MM.1S (cell line): ENCODE measurements at regions not wholly inside any gene's neighbourhood (a gene's known extent, or its start where the extent isn't known, plus 50 kb on each side); places are given as distances from the start of the nearest gene placed in this dataset.

Experiments used
- DNase-seq: peaks from one replicate; pipeline ENCODE4 v3.0.0-alpha.2; 2015
- H2AFZ ChIP-seq: fragments of 300-600 bp; sonication (generic); 2 replicates; pipeline ENCODE4 v1.6.0; 2016; ENCODE audit warnings: antibody characterized with exemption, low read length
- H3F3A ChIP-seq: fragments of 300-600 bp; sonication (generic); 2 replicates; pipeline ENCODE4 v1.6.1; 2016; ENCODE audit warnings: mild to moderate bottlenecking, antibody characterized with exemption, low read length, moderate library complexity, mixed read lengths; ENCODE audit not compliant: insufficient read depth
- H3K27ac ChIP-seq: fragments of 300-600 bp; sonication (generic); 2 replicates; pipeline ENCODE4 v1.5.1; 2016; ENCODE audit warnings: mild to moderate bottlenecking, low read length
- H3K27me3 ChIP-seq: fragments of 300-600 bp; sonication (generic); replicated peaks from 2 replicates; pipeline ENCODE4 v1.6.0; 2016; ENCODE audit warnings: low read length; ENCODE audit not compliant: insufficient read depth
- H3K36me3 ChIP-seq: fragments of 300-600 bp; sonication (generic); replicated peaks from 2 replicates; pipeline ENCODE4 v1.6.1; 2016; ENCODE audit warnings: mild to moderate bottlenecking, low read length, mixed read lengths; ENCODE audit not compliant: insufficient read depth
- H3K4me1 ChIP-seq: fragments of 300-600 bp; sonication (generic); 2 replicates; pipeline ENCODE4 v1.6.1; 2016; ENCODE audit warnings: low read length, mixed read lengths
- H3K4me2 ChIP-seq: fragments of 300-600 bp; sonication (generic); 2 replicates; pipeline ENCODE4 v1.6.0; 2016; ENCODE audit warnings: low read depth, low read length
- H3K4me3 ChIP-seq: fragments of 300-600 bp; sonication (generic); 2 replicates; pipeline ENCODE4 v1.5.1; 2016; ENCODE audit warnings: low read length, mixed read lengths
- H3K79me2 ChIP-seq: fragments of 300-600 bp; sonication (generic); 2 replicates; pipeline ENCODE4 v1.6.1; 2016; ENCODE audit warnings: mixed run types, low read length, mixed read lengths
- H3K9ac ChIP-seq: fragments of 300-600 bp; sonication (generic); 2 replicates; pipeline ENCODE4 v1.6.1; 2016; ENCODE audit warnings: low read length, mixed read lengths
- H3K9me2 ChIP-seq: fragments of 300-600 bp; sonication (generic); replicated peaks from 2 replicates; pipeline ENCODE4 v1.6.1; 2016; ENCODE audit warnings: mild to moderate bottlenecking, low read length, mixed read lengths; ENCODE audit not compliant: insufficient read depth
- H3K9me3 ChIP-seq: fragments of 300-600 bp; sonication (generic); replicated peaks from 2 replicates; pipeline ENCODE4 v1.6.1; 2016; ENCODE audit warnings: mild to moderate bottlenecking, low read length, mixed read lengths; ENCODE audit not compliant: insufficient read depth
- H4K20me1 ChIP-seq: fragments of 300-600 bp; sonication (generic); 2 replicates; pipeline ENCODE4 v1.6.1; 2016; ENCODE audit warnings: mild to moderate bottlenecking, low read length, moderate library complexity, mixed read lengths; ENCODE audit not compliant: insufficient read depth
- EZH2 ChIP-seq: fragments of 300-600 bp; sonication (generic); optimal IDR thresholded peaks from 2 replicates; pipeline ENCODE3; 2017; ENCODE audit warnings: low read depth, mild to moderate bottlenecking, antibody characterized with exemption, low read length, mixed read lengths
- EZH2phosphoT487 ChIP-seq: fragments of 300-600 bp; sonication (generic); IDR thresholded peaks from 2 replicates; pipeline ENCODE4 v1.6.1; 2018; ENCODE audit warnings: antibody characterized with exemption, low read length
- TF ChIP-seq, protein P1 (sequence below): fragments of 300-600 bp; sonication (generic); IDR thresholded peaks from 2 replicates; pipeline ENCODE4 v1.5.1; 2016; ENCODE audit warnings: antibody characterized with exemption, low read length, mixed read lengths

DNA sequence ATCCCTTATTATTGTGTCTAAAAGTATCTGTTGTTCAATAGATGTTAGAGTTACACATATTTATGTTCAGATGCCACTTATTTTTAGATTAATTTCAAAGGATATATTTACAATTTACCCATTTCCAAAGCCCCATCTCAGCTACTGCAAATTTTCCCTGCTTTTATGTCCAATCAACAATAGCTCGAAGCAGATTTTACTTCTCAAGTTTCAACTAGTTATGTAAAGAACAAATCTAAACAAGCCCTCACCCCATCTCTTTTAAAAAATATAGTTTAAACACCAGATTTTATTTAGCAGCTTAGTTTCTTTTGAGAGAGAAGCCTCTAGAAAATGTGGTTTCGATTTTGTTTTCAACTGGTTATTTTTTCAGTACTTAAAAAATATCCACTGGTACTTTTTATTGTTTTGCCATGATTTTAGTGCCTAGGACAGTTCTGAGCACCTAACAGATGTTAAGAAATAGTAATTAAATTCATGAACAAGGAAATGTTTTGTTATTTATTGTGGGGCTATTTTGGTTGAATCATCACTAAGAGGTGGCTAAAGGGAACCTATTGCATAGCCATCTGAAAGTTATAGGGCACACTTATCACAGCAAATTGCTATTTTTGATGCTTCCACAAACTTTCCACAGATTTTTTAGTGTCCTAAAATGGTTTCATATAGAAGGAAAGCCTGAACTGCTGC lies 96.2 kb upstream of the BMP4 start:
- H3K27ac ChIP-seq = no peak overlapping the region
- H3K9me3 ChIP-seq = no peaks in the 10 kb centered on the region
- H3K4me3 ChIP-seq = no peak overlapping the region
- H3K4me2 ChIP-seq = 0 out of 2 replicates have a peak overlapping the region, but pooled peaks have one; percentile 12
- no peaks in the 10 kb centered on the region for H3K27me3 ChIP-seq
- H3K4me1 ChIP-seq = no peaks in the 10 kb centered on the region
- TF ChIP-seq, protein P1, sequence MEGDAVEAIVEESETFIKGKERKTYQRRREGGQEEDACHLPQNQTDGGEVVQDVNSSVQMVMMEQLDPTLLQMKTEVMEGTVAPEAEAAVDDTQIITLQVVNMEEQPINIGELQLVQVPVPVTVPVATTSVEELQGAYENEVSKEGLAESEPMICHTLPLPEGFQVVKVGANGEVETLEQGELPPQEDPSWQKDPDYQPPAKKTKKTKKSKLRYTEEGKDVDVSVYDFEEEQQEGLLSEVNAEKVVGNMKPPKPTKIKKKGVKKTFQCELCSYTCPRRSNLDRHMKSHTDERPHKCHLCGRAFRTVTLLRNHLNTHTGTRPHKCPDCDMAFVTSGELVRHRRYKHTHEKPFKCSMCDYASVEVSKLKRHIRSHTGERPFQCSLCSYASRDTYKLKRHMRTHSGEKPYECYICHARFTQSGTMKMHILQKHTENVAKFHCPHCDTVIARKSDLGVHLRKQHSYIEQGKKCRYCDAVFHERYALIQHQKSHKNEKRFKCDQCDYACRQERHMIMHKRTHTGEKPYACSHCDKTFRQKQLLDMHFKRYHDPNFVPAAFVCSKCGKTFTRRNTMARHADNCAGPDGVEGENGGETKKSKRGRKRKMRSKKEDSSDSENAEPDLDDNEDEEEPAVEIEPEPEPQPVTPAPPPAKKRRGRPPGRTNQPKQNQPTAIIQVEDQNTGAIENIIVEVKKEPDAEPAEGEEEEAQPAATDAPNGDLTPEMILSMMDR = no peak
- TF ChIP-seq EZH2phosphoT487 = no peak
- no peaks in the 10 kb centered on the region for H4K20me1 ChIP-seq
- H3K9ac ChIP-seq = no peak overlapping the region
- DNase-seq = no peak
- H3K79me2 ChIP-seq = no peaks in the 10 kb centered on the region
- no peaks in the 10 kb centered on the region for H3K36me3 ChIP-seq
- H3K9me2 ChIP-seq = no peaks in the 10 kb centered on the region
- no peaks in the 10 kb centered on the region for H3F3A ChIP-seq
- H2AFZ ChIP-seq = no peak overlapping the region

DNA sequence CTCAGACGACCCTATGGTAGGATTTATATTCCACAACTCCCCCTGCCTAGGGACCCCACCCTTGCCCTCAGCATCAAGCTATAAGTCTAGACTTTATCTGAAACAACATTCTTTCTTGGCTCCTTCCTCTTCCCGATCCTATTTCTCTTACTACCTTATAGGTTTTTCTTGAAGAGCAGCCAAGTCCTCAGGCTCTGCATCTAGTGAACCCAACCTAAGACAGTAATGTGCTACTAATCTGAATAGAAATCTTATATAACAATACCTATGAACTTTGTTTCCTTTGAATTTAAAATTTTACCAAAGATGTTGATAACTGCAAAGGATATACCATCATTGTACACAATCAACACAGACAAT lies 96.7 kb upstream of the BMP4 start:
- H3K9ac ChIP-seq = no peak overlapping the region
- no peaks in the 10 kb centered on the region for H3K4me1 ChIP-seq
- H2AFZ ChIP-seq = no peak overlapping the region
- H3K27ac ChIP-seq = no peak overlapping the region
- no peak for DNase-seq
- H3F3A ChIP-seq = no peaks in the 10 kb centered on the region
- H3K79me2 ChIP-seq = no peaks in the 10 kb centered on the region
- H3K27me3 ChIP-seq = no peaks in the 10 kb centered on the region
- H3K36me3 ChIP-seq = no peaks in the 10 kb centered on the region
- H3K9me3 ChIP-seq = no peaks in the 10 kb centered on the region
- no peaks in the 10 kb centered on the region for H4K20me1 ChIP-seq
- H3K4me2 ChIP-seq = 0 out of 2 replicates have a peak overlapping the region, but pooled peaks have one; percentile 12
- H3K4me3 ChIP-seq = no peak overlapping the region
- H3K9me2 ChIP-seq = no peaks in the 10 kb centered on the region
- TF ChIP-seq EZH2phosphoT487 = no peak
- no peak for TF ChIP-seq EZH2
- TF ChIP-seq, protein P1 = no peak

DNA sequence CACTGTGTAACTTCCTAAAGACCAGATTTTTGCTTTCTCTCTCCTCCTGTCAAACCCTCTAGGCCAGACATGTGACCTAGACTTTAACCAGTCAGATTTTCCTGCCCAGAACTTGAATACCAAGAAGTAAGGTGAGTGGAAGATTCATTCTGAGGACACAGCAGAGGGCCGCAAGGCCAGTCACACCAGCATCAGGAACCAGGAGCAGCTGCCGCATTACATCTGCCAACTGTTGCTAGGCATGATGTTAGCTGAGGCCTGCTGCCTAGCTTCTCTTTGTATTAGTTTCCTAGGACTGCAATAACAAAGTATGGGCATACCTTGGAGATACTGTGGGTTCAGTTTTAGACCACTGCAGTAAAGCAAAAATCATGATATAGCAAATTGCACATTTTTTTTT lies 101.9 kb upstream of the BMP4 start:
- Histone ChIP-seq H3K4me2 (no peak overlapping the region), H3K36me3 (no peaks in the 10 kb centered on the region), H3K79me2 (no peaks in the 10 kb centered on the region), H3K4me1 (no peaks in the 10 kb centered on the region), H3K27me3 (no peaks in the 10 kb centered on the region), H3K9me2 (no peaks in the 10 kb centered on the region), H2AFZ (no peak overlapping the region), H3K9me3 (no peaks in the 10 kb centered on the region), H3K9ac (no peak overlapping the region), H3K27ac (no peak overlapping the region), H3K4me3 (no peak overlapping the region), H3F3A (no peaks in the 10 kb centered on the region), H4K20me1 (no peaks in the 10 kb centered on the region)
- no peak for DNase-seq
- TF ChIP-seq EZH2phosphoT487 (no peak), EZH2 (no peak)
- TF ChIP-seq, protein P1 = no peak
